ENCODE measurements at regions not wholly inside any gene's neighbourhood (a gene's known extent, or its start where the extent isn't known, plus 50 kb on each side); places are given as distances from the start of the nearest gene placed in this dataset.
"Not testable (repeated sequence)": the region's sequence is repeated elsewhere in the genome, so short reads cannot be mapped to it uniquely, and the experiment has no call there.

- not testable (repeated sequence) for H4K5ac ChIP-seq (ENCODE audit: low read length); H2BK15ac ChIP-seq (replicated peaks; ENCODE audit: low read depth); H2BK5ac ChIP-seq (ENCODE audit: low read length); H3K79me2 ChIP-seq (ENCODE audit: control insufficient read depth, insufficient read depth, low read length); H3K23ac ChIP-seq (ENCODE audit: low read length); H3K4me1 ChIP-seq (ENCODE audit: control insufficient read depth, low read depth, low read length); H3K36me3 ChIP-seq (ENCODE audit: control insufficient read depth, insufficient read depth, low read length); H2AK5ac ChIP-seq (ENCODE audit: low read length); DNase-seq; H3K4me2 ChIP-seq (ENCODE audit: low read length); H2BK120ac ChIP-seq (ENCODE audit: low read depth, low read length); H4K8ac ChIP-seq (ENCODE audit: low read depth, low read length); H3K4me3 ChIP-seq (ENCODE audit: low read length); H3K56ac ChIP-seq (ENCODE audit: low read length); H3K4ac ChIP-seq (ENCODE audit: low read depth, low read length); H3K9ac ChIP-seq (ENCODE audit: low read length); H3K27ac ChIP-seq (ENCODE audit: low read depth, low read length); H3K18ac ChIP-seq (ENCODE audit: low read length); H3K79me1 ChIP-seq (ENCODE audit: low read length); H3K27me3 ChIP-seq (ENCODE audit: insufficient read depth, low read length, poor library complexity)
- no CpG with 5 or more reads among the region's 7 CpGs for WGBS (ENCODE audit: extremely low coverage, insufficient coverage, low lambda C conversion rate)
Measured at GRCh38 chr1:243053048-243053447, 202.0 kb downstream of the CEP170 start.

GRCh38 chr1:243050613-243051012 lies 204.5 kb downstream of the CEP170 start:
- DNase-seq; H3K4me1 ChIP-seq (ENCODE audit: control insufficient read depth, low read depth, low read length); H2AK5ac ChIP-seq (ENCODE audit: low read length); H3K27me3 ChIP-seq (ENCODE audit: insufficient read depth, low read length, poor library complexity); H3K79me1 ChIP-seq (ENCODE audit: low read length); H4K8ac ChIP-seq (ENCODE audit: low read depth, low read length); H3K4ac ChIP-seq (ENCODE audit: low read depth, low read length); H3K9ac ChIP-seq (ENCODE audit: low read length); H3K4me2 ChIP-seq (ENCODE audit: low read length); H2BK120ac ChIP-seq (ENCODE audit: low read depth, low read length); H3K4me3 ChIP-seq (ENCODE audit: low read length); H3K79me2 ChIP-seq (ENCODE audit: control insufficient read depth, insufficient read depth, low read length); H2BK15ac ChIP-seq (replicated peaks; ENCODE audit: low read depth); H3K56ac ChIP-seq (ENCODE audit: low read length); H3K27ac ChIP-seq (ENCODE audit: low read depth, low read length); H3K23ac ChIP-seq (ENCODE audit: low read length); H3K18ac ChIP-seq (ENCODE audit: low read length); H2BK5ac ChIP-seq (ENCODE audit: low read length); H3K36me3 ChIP-seq (ENCODE audit: control insufficient read depth, insufficient read depth, low read length); H4K5ac ChIP-seq (ENCODE audit: low read length): not testable (repeated sequence)
- no CpG with 5 or more reads among the region's 9 CpGs for WGBS (ENCODE audit: extremely low coverage, insufficient coverage, low lambda C conversion rate)

- H3K27ac ChIP-seq (ENCODE audit: low read depth, low read length); DNase-seq; H2BK15ac ChIP-seq (replicated peaks; ENCODE audit: low read depth); H3K9ac ChIP-seq (ENCODE audit: low read length); H3K79me1 ChIP-seq (ENCODE audit: low read length); H3K56ac ChIP-seq (ENCODE audit: low read length); H4K8ac ChIP-seq (ENCODE audit: low read depth, low read length); H2AK5ac ChIP-seq (ENCODE audit: low read length); H3K4me2 ChIP-seq (ENCODE audit: low read length); H3K18ac ChIP-seq (ENCODE audit: low read length); H3K23ac ChIP-seq (ENCODE audit: low read length); H3K79me2 ChIP-seq (ENCODE audit: control insufficient read depth, insufficient read depth, low read length); H3K27me3 ChIP-seq (ENCODE audit: insufficient read depth, low read length, poor library complexity); H3K4ac ChIP-seq (ENCODE audit: low read depth, low read length); H3K4me1 ChIP-seq (ENCODE audit: control insufficient read depth, low read depth, low read length); H2BK5ac ChIP-seq (ENCODE audit: low read length); H3K4me3 ChIP-seq (ENCODE audit: low read length); H2BK120ac ChIP-seq (ENCODE audit: low read depth, low read length); H4K5ac ChIP-seq (ENCODE audit: low read length); H3K36me3 ChIP-seq (ENCODE audit: control insufficient read depth, insufficient read depth, low read length): not testable (repeated sequence)
- no CpG with 5 or more reads among the region's 14 CpGs for WGBS (ENCODE audit: extremely low coverage, insufficient coverage, low lambda C conversion rate)
Measured at GRCh38 chr1:243049716-243050115, 205.4 kb downstream of the CEP170 start.

GRCh38 chr1:243021365-243021764 lies 233.7 kb downstream of the CEP170 start:
- H2BK15ac ChIP-seq (replicated peaks; ENCODE audit: low read depth); H3K79me2 ChIP-seq (ENCODE audit: control insufficient read depth, insufficient read depth, low read length); H4K5ac ChIP-seq (ENCODE audit: low read length); H3K4me1 ChIP-seq (ENCODE audit: control insufficient read depth, low read depth, low read length); H3K79me1 ChIP-seq (ENCODE audit: low read length); H2BK120ac ChIP-seq (ENCODE audit: low read depth, low read length); H3K4me2 ChIP-seq (ENCODE audit: low read length); DNase-seq; H3K27ac ChIP-seq (ENCODE audit: low read depth, low read length); H3K18ac ChIP-seq (ENCODE audit: low read length); H3K23ac ChIP-seq (ENCODE audit: low read length); H3K4ac ChIP-seq (ENCODE audit: low read depth, low read length); H4K8ac ChIP-seq (ENCODE audit: low read depth, low read length); H2AK5ac ChIP-seq (ENCODE audit: low read length); H2BK5ac ChIP-seq (ENCODE audit: low read length); H3K27me3 ChIP-seq (ENCODE audit: insufficient read depth, low read length, poor library complexity); H3K36me3 ChIP-seq (ENCODE audit: control insufficient read depth, insufficient read depth, low read length); H3K56ac ChIP-seq (ENCODE audit: low read length); H3K4me3 ChIP-seq (ENCODE audit: low read length); H3K9ac ChIP-seq (ENCODE audit: low read length): not testable (repeated sequence)
- WGBS (ENCODE audit: extremely low coverage, insufficient coverage, low lambda C conversion rate), result no CpG with 5 or more reads among the region's 4 CpGs

- H3K79me1 ChIP-seq (ENCODE audit: low read length); H3K27me3 ChIP-seq (ENCODE audit: insufficient read depth, low read length, poor library complexity); H3K79me2 ChIP-seq (ENCODE audit: control insufficient read depth, insufficient read depth, low read length); H3K4ac ChIP-seq (ENCODE audit: low read depth, low read length); DNase-seq; H3K27ac ChIP-seq (ENCODE audit: low read depth, low read length); H2BK5ac ChIP-seq (ENCODE audit: low read length); H2BK15ac ChIP-seq (replicated peaks; ENCODE audit: low read depth); H3K18ac ChIP-seq (ENCODE audit: low read length); H3K23ac ChIP-seq (ENCODE audit: low read length); H2BK120ac ChIP-seq (ENCODE audit: low read depth, low read length); H4K8ac ChIP-seq (ENCODE audit: low read depth, low read length); H3K4me2 ChIP-seq (ENCODE audit: low read length); H4K5ac ChIP-seq (ENCODE audit: low read length); H3K4me3 ChIP-seq (ENCODE audit: low read length); H2AK5ac ChIP-seq (ENCODE audit: low read length); H3K4me1 ChIP-seq (ENCODE audit: control insufficient read depth, low read depth, low read length); H3K9ac ChIP-seq (ENCODE audit: low read length); H3K36me3 ChIP-seq (ENCODE audit: control insufficient read depth, insufficient read depth, low read length); H3K56ac ChIP-seq (ENCODE audit: low read length): not testable (repeated sequence)
- no CpG with 5 or more reads among the region's 1 CpG for WGBS (ENCODE audit: extremely low coverage, insufficient coverage, low lambda C conversion rate)
Measured at GRCh38 chr1:243019030-243019635, 235.9 kb downstream of the CEP170 start.

- not testable (repeated sequence) for H4K5ac ChIP-seq (ENCODE audit: low read length); H3K79me2 ChIP-seq (ENCODE audit: control insufficient read depth, insufficient read depth, low read length); H3K27ac ChIP-seq (ENCODE audit: low read depth, low read length); H3K27me3 ChIP-seq (ENCODE audit: insufficient read depth, low read length, poor library complexity); H4K8ac ChIP-seq (ENCODE audit: low read depth, low read length); H3K4me3 ChIP-seq (ENCODE audit: low read length); H3K36me3 ChIP-seq (ENCODE audit: control insufficient read depth, insufficient read depth, low read length); H3K79me1 ChIP-seq (ENCODE audit: low read length); H2BK120ac ChIP-seq (ENCODE audit: low read depth, low read length); H2BK15ac ChIP-seq (replicated peaks; ENCODE audit: low read depth); H3K23ac ChIP-seq (ENCODE audit: low read length); H3K18ac ChIP-seq (ENCODE audit: low read length); H3K56ac ChIP-seq (ENCODE audit: low read length); H2BK5ac ChIP-seq (ENCODE audit: low read length); H3K9ac ChIP-seq (ENCODE audit: low read length); H3K4me1 ChIP-seq (ENCODE audit: control insufficient read depth, low read depth, low read length); H3K4me2 ChIP-seq (ENCODE audit: low read length); H3K4ac ChIP-seq (ENCODE audit: low read depth, low read length); H2AK5ac ChIP-seq (ENCODE audit: low read length)
- WGBS (ENCODE audit: extremely low coverage, insufficient coverage, low lambda C conversion rate), result no CpG with 5 or more reads among the region's 3 CpGs
- DNase-seq, result peak; percentile 33
Measured at GRCh38 chr1:243010719-243011118, 244.4 kb downstream of the CEP170 start.

Measured in mesendoderm (in vitro differentiated cells).